Stomach (tissue), 4 donors: ENCODE measurements at regions not wholly inside any gene's neighbourhood (a gene's known extent, or its start where the extent isn't known, plus 50 kb on each side); places are given as distances from the start of the nearest gene placed in this dataset.

Experiments
- EP300 ChIP-seq: sonication (generic); formaldehyde crosslinking; IDR thresholded peaks from one replicate; pipeline ENCODE4 v1.6.1; 2017; ENCODE audit warnings: antibody characterized with exemption
- POLR2A ChIP-seq, 4 donors: fragments of 450-650 bp; IDR thresholded peaks; one replicate each; pipeline ENCODE4 v1.6.1; 2016; ENCODE audit warnings: antibody characterized with exemption in 4 of 4, control low read depth in 2 of 4, mild to moderate bottlenecking in 1 of 4, moderate library complexity in 1 of 4
- POLR2AphosphoS5 ChIP-seq, 3 donors: sonication (generic); formaldehyde crosslinking; IDR thresholded peaks; one replicate each; pipeline ENCODE4 v1.6.1; 2016; ENCODE audit warnings: antibody characterized with exemption in 3 of 3
- TF ChIP-seq, protein P1 (sequence below), 7 experiments: fragments of 450-650 bp in 4 of 7; fragments of 200-600 bp in 3 of 7; sonication (generic) in 3 of 7; IDR thresholded peaks; one replicate each; pipeline ENCODE4 v1.5.1; 2016 to 2019; ENCODE audit warnings: antibody characterized with exemption in 7 of 7, control low read depth in 2 of 7, mild to moderate bottlenecking in 1 of 7

DNA sequence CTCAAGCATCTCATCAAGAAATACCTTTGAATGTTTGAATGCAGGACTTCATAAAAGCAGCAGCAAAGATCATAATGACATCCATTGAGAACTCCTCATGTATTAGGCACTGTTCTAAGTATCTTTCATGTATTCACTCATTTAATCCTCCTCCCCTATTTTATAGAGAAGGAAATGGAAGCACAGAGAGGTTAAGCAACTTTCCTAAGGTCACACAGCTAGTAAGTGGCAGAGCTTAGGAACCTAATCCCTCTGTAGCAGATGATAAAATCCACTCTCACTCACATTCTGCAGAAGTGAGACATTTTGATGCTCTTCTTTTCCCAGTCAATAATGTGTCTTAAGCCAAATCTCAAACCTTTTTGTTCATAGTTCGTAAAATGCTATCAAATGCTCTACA is 350.8 kb upstream of the C16orf82 start:
- TF ChIP-seq, protein P1, sequence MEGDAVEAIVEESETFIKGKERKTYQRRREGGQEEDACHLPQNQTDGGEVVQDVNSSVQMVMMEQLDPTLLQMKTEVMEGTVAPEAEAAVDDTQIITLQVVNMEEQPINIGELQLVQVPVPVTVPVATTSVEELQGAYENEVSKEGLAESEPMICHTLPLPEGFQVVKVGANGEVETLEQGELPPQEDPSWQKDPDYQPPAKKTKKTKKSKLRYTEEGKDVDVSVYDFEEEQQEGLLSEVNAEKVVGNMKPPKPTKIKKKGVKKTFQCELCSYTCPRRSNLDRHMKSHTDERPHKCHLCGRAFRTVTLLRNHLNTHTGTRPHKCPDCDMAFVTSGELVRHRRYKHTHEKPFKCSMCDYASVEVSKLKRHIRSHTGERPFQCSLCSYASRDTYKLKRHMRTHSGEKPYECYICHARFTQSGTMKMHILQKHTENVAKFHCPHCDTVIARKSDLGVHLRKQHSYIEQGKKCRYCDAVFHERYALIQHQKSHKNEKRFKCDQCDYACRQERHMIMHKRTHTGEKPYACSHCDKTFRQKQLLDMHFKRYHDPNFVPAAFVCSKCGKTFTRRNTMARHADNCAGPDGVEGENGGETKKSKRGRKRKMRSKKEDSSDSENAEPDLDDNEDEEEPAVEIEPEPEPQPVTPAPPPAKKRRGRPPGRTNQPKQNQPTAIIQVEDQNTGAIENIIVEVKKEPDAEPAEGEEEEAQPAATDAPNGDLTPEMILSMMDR (IDR thresholded peaks at IDR 0.05) = no peak
- TF ChIP-seq POLR2A (IDR thresholded peaks at IDR 0.05) = no peak
- no peak for TF ChIP-seq POLR2AphosphoS5 (IDR thresholded peaks at IDR 0.05)
- no peak for TF ChIP-seq EP300
